Testis (tissue), 2 donors: ENCODE measurements at regions not wholly inside any gene's neighbourhood (a gene's known extent, or its start where the extent isn't known, plus 50 kb on each side); places are given as distances from the start of the nearest gene placed in this dataset.

Experiments used
- DNase-seq: peaks from one replicate; pipeline ENCODE4 v3.0.0-alpha.2; 2019
- H3K27ac ChIP-seq, 2 donors: fragments of 200-600 bp; sonication (generic); one replicate each; pipeline ENCODE4 v1.5.1; 2019
- H3K27me3 ChIP-seq: fragments of 200-600 bp; sonication (generic); one replicate; pipeline ENCODE4 v1.5.1; 2019
- H3K36me3 ChIP-seq: fragments of 200-600 bp; sonication (generic); one replicate; pipeline ENCODE4 v1.5.1; 2017; ENCODE audit warnings: low read depth; ENCODE audit errors: missing control alignments
- H3K4me1 ChIP-seq: fragments of 200-600 bp; sonication (generic); one replicate; pipeline ENCODE4 v1.5.1; 2019
- H3K4me3 ChIP-seq, 2 donors: fragments of 200-600 bp; sonication (generic); one replicate each; pipeline ENCODE4 v1.5.1; 2017 to 2019
- H3K9me3 ChIP-seq: fragments of 200-600 bp; sonication (generic); one replicate; pipeline ENCODE4 v1.5.1; 2017
- CTCF ChIP-seq, 3 experiments: fragments of 450-650 bp in 2 of 3; fragments of 200-600 bp in 1 of 3; sonication (generic) in 1 of 3; IDR thresholded peaks; one replicate each; pipeline ENCODE4 v1.5.1; 2016 to 2019; ENCODE audit warnings: antibody characterized with exemption in 3 of 3, mild to moderate bottlenecking in 2 of 3, moderate library complexity in 1 of 3
- POLR2A ChIP-seq: fragments of 450-650 bp; IDR thresholded peaks from one replicate; pipeline ENCODE4 v1.6.1; 2017; ENCODE audit warnings: antibody characterized with exemption, mild to moderate bottlenecking, moderate library complexity
- WGBS, 2 donors: methylation state at CpG; one replicate each; pipeline ENCODE4 v1.1.5; 2018; 5-methylcytosine and 5-hydroxymethylcytosine counted together
- intact Hi-C: fragments of 100-400 bp; cut with DNase I; formaldehyde crosslinking; loops from one replicate; pipeline ENCODE4 v1.15.1; 2023; ENCODE audit warnings: low total_unique reads

- Histone ChIP-seq H3K4me3 (no peak overlapping the region), H3K27me3 (no peaks in the 10 kb centered on the region), H3K36me3 (no peaks in the 10 kb centered on the region), H3K27ac (no peak overlapping the region), H3K4me1 (no peaks in the 10 kb centered on the region), H3K9me3 (no peaks in the 10 kb centered on the region)
- 82 to 87% methylated on average over 5 of the region's 5 CpGs for WGBS, 2 donors
- no peak for DNase-seq
- TF ChIP-seq CTCF (IDR thresholded peaks at IDR 0.05) (no peak), POLR2A (no peak)
- intact Hi-C loops, result loop anchor here (10.0 kb wide), 1 partner anchor 1049 kb away; no protein-coding TSS in a partner anchor
These were observed 211.3 kb downstream of the ENGASE start for GRCh38 chr17:79285973-79286372.

- Histone ChIP-seq H3K27me3 (no peaks in the 10 kb centered on the region), H3K9me3 (no peaks in the 10 kb centered on the region), H3K36me3 (no peaks in the 10 kb centered on the region), H3K4me3 (no peak overlapping the region), H3K27ac (no peak overlapping the region), H3K4me1 (no peaks in the 10 kb centered on the region)
- DNase-seq, result no peak
- no peak for TF ChIP-seq CTCF (IDR thresholded peaks at IDR 0.05)
- no peak for TF ChIP-seq POLR2A
- WGBS, 2 donors, result 87 to 88% methylated on average over 9 to 10 of the region's 10 CpGs
- intact Hi-C loops, result loop anchor here (10.0 kb wide), 1 partner anchor 1053 kb away; no protein-coding TSS in a partner anchor
These were observed 207.7 kb downstream of the ENGASE start for GRCh38 chr17:79282294-79282693.

GRCh38 chr17:79281803-79282202 is 207.2 kb downstream of the ENGASE start:
- TF ChIP-seq POLR2A (no peak), CTCF (IDR thresholded peaks at IDR 0.05) (no peak)

GRCh38 chr17:79280866-79281572 is 206.4 kb downstream of the ENGASE start:
- no peak overlapping the region for H3K27ac ChIP-seq
- no peaks in the 10 kb centered on the region for H3K27me3 ChIP-seq
- no peaks in the 10 kb centered on the region for H3K4me1 ChIP-seq
- no peak overlapping the region for H3K4me3 ChIP-seq
- DNase-seq, result no peak
- no peaks in the 10 kb centered on the region for H3K9me3 ChIP-seq
- WGBS, 2 donors, result 76 to 86% methylated on average over 13 of the region's 13 CpGs
- intact Hi-C loops, result loop anchor here (10.0 kb wide), 1 partner anchor 1054 kb away; no protein-coding TSS in a partner anchor
- no peak for TF ChIP-seq CTCF (IDR thresholded peaks at IDR 0.05)
- no peak for TF ChIP-seq POLR2A
- no peaks in the 10 kb centered on the region for H3K36me3 ChIP-seq

More at GRCh38 chr17:79281803-79282202, 207.2 kb downstream of the ENGASE start:
- intact Hi-C loops, result loop anchor here (10.0 kb wide), 1 partner anchor 1053 kb away; no protein-coding TSS in a partner anchor
- no peak overlapping the region for H3K4me3 ChIP-seq
- H3K9me3 ChIP-seq, result no peaks in the 10 kb centered on the region
- H3K36me3 ChIP-seq, result no peaks in the 10 kb centered on the region
- no peaks in the 10 kb centered on the region for H3K4me1 ChIP-seq
- no peak overlapping the region for H3K27ac ChIP-seq
- 62 to 64% methylated on average over 8 of the region's 8 CpGs for WGBS, 2 donors
- no peaks in the 10 kb centered on the region for H3K27me3 ChIP-seq
- no peak for DNase-seq

GRCh38 chr17:79280010-79280409 is 205.4 kb downstream of the ENGASE start:
- no peak for DNase-seq
- no peaks in the 10 kb centered on the region for H3K36me3 ChIP-seq
- TF ChIP-seq CTCF (IDR thresholded peaks at IDR 0.05) (no peak), POLR2A (no peak)
- no peaks in the 10 kb centered on the region for H3K9me3 ChIP-seq
- H3K27ac ChIP-seq, result no peak overlapping the region
- H3K4me1 ChIP-seq, result no peaks in the 10 kb centered on the region
- no peaks in the 10 kb centered on the region for H3K27me3 ChIP-seq
- intact Hi-C loops, result loop anchor here (10.0 kb wide), 1 partner anchor 1055 kb away; no protein-coding TSS in a partner anchor
- no peak overlapping the region for H3K4me3 ChIP-seq
- WGBS, 2 donors, result 91 to 92% methylated on average over 8 of the region's 8 CpGs
